ENCODE measurements at regions not wholly inside any gene's neighbourhood (a gene's known extent, or its start where the extent isn't known, plus 50 kb on each side); places are given as distances from the start of the nearest gene placed in this dataset.
"Not testable (repeated sequence)": the region's sequence is repeated elsewhere in the genome, so short reads cannot be mapped to it uniquely, and the experiment has no call there.

DNA sequence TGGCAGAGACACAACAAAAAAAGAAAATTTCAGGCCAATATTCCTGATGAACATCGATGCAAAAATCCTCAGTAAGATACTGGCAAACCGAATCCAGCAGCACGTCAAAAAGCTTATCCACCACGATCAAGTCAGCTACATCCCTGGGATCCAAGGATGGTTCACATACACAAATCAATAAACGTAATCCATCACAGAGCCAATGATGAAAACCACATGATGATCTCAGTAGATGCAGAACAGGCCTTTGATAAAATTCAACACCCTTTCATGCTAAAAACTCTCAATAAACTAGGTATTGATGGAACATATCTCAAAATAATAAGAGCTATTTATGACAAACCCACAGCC lies 382.1 kb downstream of the IPMK start:
- H3K9me3 Mint-ChIP-seq, result peaks cover 11% of the 10 kb centered on the region
- not testable (repeated sequence) for H3K4me3 Mint-ChIP-seq; H3K36me3 Mint-ChIP-seq; H3K27ac Mint-ChIP-seq; H3K4me1 Mint-ChIP-seq (ENCODE audit: low read depth in 2 of 2); DNase-seq (ENCODE audit: low spot score); H3K27me3 Mint-ChIP-seq; ATAC-seq

DNA sequence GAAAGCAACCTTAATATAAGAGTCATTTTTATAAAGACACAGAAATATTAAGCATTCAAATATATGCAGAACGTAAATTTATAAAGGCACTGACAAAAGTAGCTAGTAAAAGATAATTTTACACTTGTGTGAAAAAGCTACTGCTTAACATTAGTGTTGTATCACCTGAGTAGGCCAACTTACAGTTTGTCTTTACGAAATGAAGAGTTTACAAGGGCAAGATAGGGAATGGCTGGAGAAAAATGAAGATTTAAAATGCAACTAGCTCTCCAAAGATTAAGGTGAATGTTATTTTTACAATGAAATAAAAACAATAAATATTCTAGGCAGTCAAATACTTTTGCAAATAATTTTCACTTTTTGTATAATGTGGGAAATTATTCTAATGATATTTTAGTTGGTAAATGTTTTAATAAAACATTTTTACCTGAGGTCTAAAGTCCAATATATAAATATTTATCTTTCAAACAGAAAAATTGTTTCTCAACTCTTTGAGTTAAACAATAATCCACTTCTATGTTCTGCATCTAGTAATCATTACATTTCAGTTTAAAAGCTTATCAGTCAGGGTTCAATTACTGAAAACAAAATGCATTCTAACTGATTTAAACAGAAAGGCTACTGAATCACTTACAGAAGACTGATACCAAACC lies 382.6 kb downstream of the IPMK start:
- Mint-ChIP-seq H3K36me3 (no peaks in the 10 kb centered on the region), H3K9me3 (peaks cover 11% of the 10 kb centered on the region), H3K27ac (no peak overlapping the region), H3K4me3 (no peak overlapping the region), H3K4me1 (ENCODE audit: low read depth in 2 of 2) (no peaks in the 10 kb centered on the region), H3K27me3 (no peaks in the 10 kb centered on the region)
- ATAC-seq (no peak), DNase-seq (ENCODE audit: low spot score) (no peak)

DNA sequence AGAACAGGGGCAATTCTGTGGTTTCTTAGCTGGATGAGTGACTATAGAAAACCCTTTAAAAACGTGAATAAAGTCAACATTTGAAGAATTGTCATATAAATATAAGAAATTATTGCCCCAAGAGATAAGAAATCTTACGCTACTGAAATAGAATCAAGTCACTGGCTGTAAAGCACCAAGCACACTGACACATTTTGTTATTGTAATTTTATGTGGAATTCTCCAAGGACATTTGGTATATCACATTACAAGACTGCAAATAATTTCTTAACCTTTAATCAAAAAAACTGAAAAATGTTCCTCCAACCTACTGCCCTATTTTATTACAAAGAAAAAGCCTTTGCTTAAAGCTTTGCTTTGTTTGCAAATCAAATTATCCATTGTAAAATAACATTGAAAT lies 383.3 kb downstream of the IPMK start:
- H3K27ac Mint-ChIP-seq, result no peak overlapping the region
- no peaks in the 10 kb centered on the region for H3K4me1 Mint-ChIP-seq (ENCODE audit: low read depth in 2 of 2)
- H3K4me3 Mint-ChIP-seq, result no peak overlapping the region
- DNase-seq (ENCODE audit: low spot score), result no peak
- no peaks in the 10 kb centered on the region for H3K27me3 Mint-ChIP-seq
- no peaks in the 10 kb centered on the region for H3K36me3 Mint-ChIP-seq
- peaks cover 11% of the 10 kb centered on the region for H3K9me3 Mint-ChIP-seq
- ATAC-seq, result no peak

GRCh38 chr10:57880446-57881227 lies 387.1 kb downstream of the IPMK start:
- Mint-ChIP-seq H3K4me1 (ENCODE audit: low read depth in 2 of 2) (no peaks in the 10 kb centered on the region), H3K36me3 (no peaks in the 10 kb centered on the region), H3K4me3 (no peak overlapping the region), H3K27ac (no peak overlapping the region), H3K9me3 (peaks cover 6% of the 10 kb centered on the region), H3K27me3 (no peaks in the 10 kb centered on the region)
- no peak for DNase-seq (ENCODE audit: low spot score)
- ATAC-seq, result no peak

- H3K27me3 Mint-ChIP-seq, result no peaks in the 10 kb centered on the region
- no peak overlapping the region for H3K27ac Mint-ChIP-seq
- no peak for ATAC-seq
- H3K9me3 Mint-ChIP-seq, result peaks cover 3% of the 10 kb centered on the region
- H3K4me3 Mint-ChIP-seq, result no peak overlapping the region
- DNase-seq (ENCODE audit: low spot score), result no peak
- no peaks in the 10 kb centered on the region for H3K36me3 Mint-ChIP-seq
- H3K4me1 Mint-ChIP-seq (ENCODE audit: low read depth in 2 of 2), result no peaks in the 10 kb centered on the region
Observed at GRCh38 chr10:57874810-57875209, 392.9 kb downstream of the IPMK start.

DNA sequence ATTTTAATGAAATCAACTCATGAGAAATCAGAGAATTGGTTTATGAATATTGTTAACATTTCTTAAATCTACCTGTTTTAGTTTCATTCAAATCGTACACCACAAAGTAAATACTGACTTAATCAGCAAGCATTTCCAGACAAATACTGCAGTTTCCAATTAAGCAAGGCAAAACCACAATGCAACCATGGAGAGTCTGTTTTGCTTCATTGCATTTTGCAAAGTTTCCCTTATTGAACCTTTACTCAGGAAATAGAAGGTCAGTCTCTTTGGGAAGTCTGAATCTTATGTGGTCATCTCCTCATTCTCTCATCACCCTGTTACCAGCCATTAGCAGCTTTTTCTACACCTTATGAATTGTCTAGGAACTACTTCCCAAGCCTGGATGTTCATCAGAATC lies 400.5 kb downstream of the IPMK start:
- no peaks in the 10 kb centered on the region for H3K36me3 Mint-ChIP-seq

DNA sequence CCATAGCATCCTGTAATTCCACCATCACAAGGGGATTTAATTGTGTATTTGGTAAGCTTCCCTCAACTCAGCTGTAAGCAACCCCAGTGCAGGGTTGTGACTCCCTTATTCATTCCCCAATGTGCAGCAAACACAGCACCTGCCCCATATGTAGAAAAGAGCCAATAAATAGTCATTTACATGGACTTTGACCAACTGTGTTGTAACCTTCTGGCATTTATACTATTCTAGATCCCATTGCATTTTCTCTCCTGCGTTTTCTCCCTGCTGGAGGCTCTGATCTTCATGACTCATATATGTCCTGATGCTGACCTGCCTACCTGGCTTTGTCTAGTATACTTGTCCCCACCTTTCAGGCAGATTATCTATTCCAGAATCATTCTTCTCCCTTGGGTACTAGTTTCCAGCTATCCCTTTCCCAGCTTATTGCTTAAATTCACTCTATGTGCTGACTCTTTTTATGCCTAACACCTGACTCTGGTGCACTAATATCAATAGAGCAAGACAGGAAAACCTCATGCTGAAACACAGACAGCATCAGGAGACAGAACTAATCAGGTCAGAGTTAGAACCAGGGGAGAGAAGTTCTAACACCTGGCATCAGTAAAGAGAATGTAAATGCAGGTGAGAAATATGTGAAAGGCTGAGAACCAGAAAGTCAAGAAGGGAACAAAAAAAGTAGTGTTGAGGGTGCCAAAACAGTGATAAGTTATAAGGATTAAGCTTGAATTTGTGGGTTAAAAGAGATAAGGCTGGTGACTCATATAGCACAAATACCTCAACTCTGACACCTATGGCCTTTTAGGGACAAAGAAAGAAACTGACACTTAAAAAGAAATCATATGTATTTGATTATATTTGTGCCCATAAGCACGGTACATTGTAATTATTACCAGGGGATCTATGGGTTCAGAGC lies 402.7 kb downstream of the IPMK start:
- H3K36me3 Mint-ChIP-seq, result peaks cover 5% of the 10 kb centered on the region
- H3K27me3 Mint-ChIP-seq, result no peaks in the 10 kb centered on the region
- H3K9me3 Mint-ChIP-seq, result peaks cover 19% of the 10 kb centered on the region
- H3K4me3 Mint-ChIP-seq, result no peak overlapping the region
- no peak overlapping the region for H3K27ac Mint-ChIP-seq
- DNase-seq (ENCODE audit: low spot score) (no peak), ATAC-seq (no peak)
- H3K4me1 Mint-ChIP-seq (ENCODE audit: low read depth in 2 of 2), result no peaks in the 10 kb centered on the region

More for the DNA sequence above, 400.5 kb downstream of the IPMK start:
- H3K27ac Mint-ChIP-seq, result no peak overlapping the region
- H3K4me1 Mint-ChIP-seq (ENCODE audit: low read depth in 2 of 2), result no peaks in the 10 kb centered on the region
- H3K27me3 Mint-ChIP-seq, result no peaks in the 10 kb centered on the region
- no peak overlapping the region for H3K4me3 Mint-ChIP-seq
- ATAC-seq, result no peak
- no peak for DNase-seq (ENCODE audit: low spot score)
- H3K9me3 Mint-ChIP-seq, result peaks cover 18% of the 10 kb centered on the region

GRCh38 chr10:57849691-57850357 lies 417.9 kb downstream of the IPMK start:
- no peaks in the 10 kb centered on the region for H3K36me3 Mint-ChIP-seq
- ATAC-seq (no peak), DNase-seq (ENCODE audit: low spot score) (no peak)
- no peaks in the 10 kb centered on the region for H3K27me3 Mint-ChIP-seq
- H3K9me3 Mint-ChIP-seq, result no peaks in the 10 kb centered on the region
- H3K4me3 Mint-ChIP-seq, result no peak overlapping the region
- H3K4me1 Mint-ChIP-seq (ENCODE audit: low read depth in 2 of 2), result no peaks in the 10 kb centered on the region
- no peak overlapping the region for H3K27ac Mint-ChIP-seq

DNA sequence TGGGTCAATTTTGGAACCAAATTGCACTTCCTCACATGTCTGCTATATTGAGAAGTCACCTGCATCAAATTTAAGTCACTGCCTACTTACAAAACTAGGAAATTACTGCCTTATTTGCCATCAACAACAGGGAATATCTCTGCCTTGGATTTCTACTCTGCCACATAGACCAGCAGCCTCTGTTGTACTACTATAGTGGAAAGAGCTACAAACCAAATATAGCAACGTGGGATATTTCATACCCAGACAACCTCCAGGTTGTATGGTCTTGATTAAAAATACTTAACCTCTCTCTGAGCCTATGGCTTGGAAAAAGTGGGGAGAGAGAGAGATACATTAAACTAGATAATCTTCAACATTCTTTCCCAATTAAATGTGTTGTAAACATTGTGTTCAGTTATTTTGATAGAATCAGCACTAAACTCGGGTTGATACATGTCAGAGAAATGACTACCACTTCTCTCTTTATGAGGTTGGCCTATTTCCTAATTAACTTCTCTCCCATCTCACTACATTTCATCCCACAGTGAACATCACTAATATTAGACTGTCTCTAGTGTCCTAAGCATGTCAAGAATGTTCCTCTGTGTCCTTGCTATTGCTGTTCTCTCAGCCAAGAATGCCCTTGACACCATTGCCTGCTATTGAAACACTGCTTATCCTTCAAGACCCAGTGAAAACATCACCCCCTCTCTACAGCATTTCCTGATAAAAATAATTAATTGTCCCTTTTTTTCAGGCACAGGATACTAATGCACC lies 421.2 kb downstream of the IPMK start:
- Mint-ChIP-seq H3K9me3 (peaks cover 3% of the 10 kb centered on the region), H3K36me3 (no peaks in the 10 kb centered on the region), H3K27me3 (no peaks in the 10 kb centered on the region), H3K4me3 (no peak overlapping the region), H3K27ac (no peak overlapping the region), H3K4me1 (ENCODE audit: low read depth in 2 of 2) (no peaks in the 10 kb centered on the region)
- DNase-seq (ENCODE audit: low spot score), result no peak
- ATAC-seq, result no peak

- Mint-ChIP-seq H3K4me3 (no peak overlapping the region), H3K27ac (no peak overlapping the region), H3K36me3 (peaks cover 4% of the 10 kb centered on the region), H3K4me1 (ENCODE audit: low read depth in 2 of 2) (no peaks in the 10 kb centered on the region), H3K27me3 (no peaks in the 10 kb centered on the region), H3K9me3 (peaks cover 10% of the 10 kb centered on the region)
- DNase-seq (ENCODE audit: low spot score) (no peak), ATAC-seq (no peak)
Observed at GRCh38 chr10:57844387-57844998, 423.2 kb downstream of the IPMK start.

- H3K9me3 Mint-ChIP-seq, result peaks cover 3% of the 10 kb centered on the region
- H3K36me3 Mint-ChIP-seq, result no peaks in the 10 kb centered on the region
- H3K4me3 Mint-ChIP-seq, result no peak overlapping the region
- DNase-seq (ENCODE audit: low spot score), result no peak
- no peak overlapping the region for H3K27ac Mint-ChIP-seq
- no peaks in the 10 kb centered on the region for H3K4me1 Mint-ChIP-seq (ENCODE audit: low read depth in 2 of 2)
- no peaks in the 10 kb centered on the region for H3K27me3 Mint-ChIP-seq
- no peak for ATAC-seq
Observed at GRCh38 chr10:57830877-57831560, 436.7 kb downstream of the IPMK start.

DNA sequence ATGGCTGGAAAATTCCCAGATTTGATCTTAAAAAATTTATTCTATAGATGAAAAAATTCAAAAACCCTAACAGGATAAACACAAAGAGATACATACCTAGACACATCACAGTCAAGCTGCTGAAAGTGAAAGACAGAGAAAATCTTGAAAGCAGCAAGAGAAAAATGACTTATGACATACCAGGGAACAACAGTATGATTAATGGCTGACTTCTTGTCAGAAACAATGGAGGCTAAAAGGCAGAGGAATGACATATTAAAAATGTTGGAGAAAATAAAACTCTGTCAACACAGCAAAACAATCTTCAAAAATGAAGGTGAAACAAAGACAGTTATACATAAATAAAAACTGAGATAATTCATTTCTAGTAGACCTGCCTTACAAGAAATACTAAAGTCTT lies 442.7 kb downstream of the IPMK start:
- Mint-ChIP-seq H3K27me3 (no peaks in the 10 kb centered on the region), H3K4me1 (ENCODE audit: low read depth in 2 of 2) (no peaks in the 10 kb centered on the region), H3K4me3 (no peak overlapping the region), H3K9me3 (peaks cover 11% of the 10 kb centered on the region), H3K36me3 (peaks cover 4% of the 10 kb centered on the region), H3K27ac (no peak overlapping the region)
- DNase-seq (ENCODE audit: low spot score) (no peak), ATAC-seq (no peak)
